Epidermal melanocyte (primary cell): ENCODE measurements at regions not wholly inside any gene's neighbourhood (a gene's known extent, or its start where the extent isn't known, plus 50 kb on each side); places are given as distances from the start of the nearest gene placed in this dataset.

Source experiments
- DNase-seq: peaks from one replicate; pipeline ENCODE4 v3.0.0; 2011; ENCODE audit warnings: low spot score; ENCODE audit not compliant: insufficient read length

DNA sequence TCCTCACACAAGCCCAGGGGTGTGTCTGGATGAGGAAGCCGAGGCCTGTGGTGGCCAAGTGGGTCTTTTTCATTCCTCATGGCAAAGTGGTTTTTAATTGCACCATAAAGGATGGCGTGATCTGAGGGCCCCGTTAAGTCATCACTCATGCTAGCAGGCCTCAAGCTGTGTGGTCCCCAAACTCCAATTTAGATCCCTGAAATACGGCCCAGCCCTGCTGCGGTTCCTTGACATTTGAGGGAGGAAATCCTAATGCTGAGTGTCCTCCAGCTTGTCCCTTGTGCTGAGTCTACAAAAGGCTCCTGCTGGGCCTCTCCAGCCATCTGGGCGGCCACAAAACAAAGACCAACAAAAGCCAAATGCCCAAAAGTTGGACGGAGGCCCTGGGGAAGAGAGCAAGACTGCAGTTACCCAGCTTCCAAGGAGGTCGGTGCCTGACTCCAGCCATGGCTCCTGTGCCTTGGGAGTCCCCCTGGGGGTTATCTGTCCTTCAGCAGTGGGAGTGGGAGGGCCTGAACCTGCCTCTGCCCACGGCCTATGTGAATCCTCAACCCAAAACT is 162.3 kb upstream of the PDE10A start:
- no peak for DNase-seq

DNA sequence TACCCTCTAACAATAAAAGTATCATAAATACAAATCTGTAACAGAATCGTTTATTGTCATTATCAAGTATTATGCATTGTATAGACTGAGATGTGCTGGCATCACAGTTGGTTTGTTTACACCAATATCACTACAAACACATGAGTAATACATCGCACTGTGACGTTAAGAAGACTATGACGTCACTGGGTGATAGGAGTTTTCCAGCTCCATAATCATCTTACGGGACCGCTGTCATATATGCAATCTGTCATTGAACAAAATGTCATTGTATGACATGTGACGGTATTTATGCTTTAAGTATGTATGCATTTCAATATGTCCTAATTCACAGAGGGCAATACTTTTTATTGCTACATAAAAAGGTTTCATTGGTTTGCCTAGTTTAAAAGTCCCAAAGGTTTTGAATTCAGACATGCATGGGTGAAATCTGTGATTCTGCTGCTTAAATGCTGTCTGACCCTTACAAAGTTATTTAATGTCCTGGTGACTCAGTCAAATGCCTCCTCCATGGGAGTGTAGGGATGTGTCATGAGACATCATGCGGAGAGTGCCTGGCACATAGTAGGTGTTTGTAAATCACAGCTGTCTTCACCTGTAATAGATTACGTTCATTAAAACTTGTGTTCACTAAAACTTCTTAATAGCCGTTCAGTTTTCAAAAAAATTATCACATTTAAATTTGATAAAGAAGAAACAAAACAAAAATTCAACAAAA is 160.7 kb upstream of the PDE10A start:
- DNase-seq = no peak

DNA sequence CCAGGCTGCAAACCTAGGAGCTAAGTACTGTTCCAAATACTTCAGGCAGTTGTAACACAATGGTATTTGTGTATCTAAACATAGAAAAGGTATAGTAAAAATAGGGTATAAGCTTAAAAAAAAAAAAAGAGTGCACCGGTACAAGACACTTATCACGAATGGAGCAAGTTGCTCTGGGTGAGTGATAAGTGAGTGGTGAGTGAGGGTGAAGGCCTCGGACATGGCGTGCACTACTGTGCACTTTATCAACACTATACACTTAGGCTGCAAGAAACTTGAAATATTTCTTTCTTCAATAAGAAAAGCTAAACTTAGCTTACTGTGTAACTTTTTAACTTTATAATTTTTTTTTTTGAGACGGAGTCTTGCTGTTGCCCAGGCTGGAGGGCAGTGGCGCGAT is 159.5 kb upstream of the PDE10A start:
- DNase-seq = no peak

DNA sequence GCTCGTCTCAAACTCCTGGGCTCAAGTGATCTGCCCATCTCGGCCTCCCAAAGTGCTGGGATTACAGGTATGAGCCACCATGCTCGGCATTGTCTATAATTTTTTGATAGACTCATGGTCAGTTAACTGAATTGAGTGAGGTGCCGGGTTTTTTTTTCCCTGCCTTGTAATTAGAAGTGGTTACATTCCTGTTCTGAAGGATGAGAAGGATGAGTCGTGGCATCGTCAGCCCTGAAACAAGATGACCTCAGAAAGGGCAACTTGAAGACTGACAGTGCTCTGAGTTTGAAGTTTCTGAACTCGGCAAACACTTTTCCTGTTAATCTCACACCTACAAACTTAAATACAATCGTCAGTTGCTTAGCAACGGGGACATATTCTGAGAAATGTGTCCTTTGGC is 158.7 kb upstream of the PDE10A start:
- DNase-seq = no peak

DNA sequence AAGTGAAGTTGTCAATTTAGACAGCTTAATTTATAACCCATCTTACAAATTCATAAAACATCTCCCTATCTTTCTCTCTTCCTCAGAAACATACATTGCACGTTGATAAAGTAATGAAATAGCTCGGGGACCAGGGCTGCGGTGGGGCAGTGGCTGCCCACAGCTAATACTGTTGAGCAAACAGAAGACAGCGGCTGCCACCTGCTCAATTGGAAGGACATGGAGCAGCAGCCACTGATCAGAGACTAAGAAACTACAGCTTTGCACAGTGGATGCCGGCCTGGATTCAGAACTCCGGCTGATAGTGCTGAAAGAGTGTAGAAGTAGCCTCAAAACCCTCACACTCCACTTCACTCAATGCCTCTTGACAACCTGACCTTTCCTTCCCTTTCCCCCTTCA is 157.9 kb upstream of the PDE10A start:
- DNase-seq = no peak

DNA sequence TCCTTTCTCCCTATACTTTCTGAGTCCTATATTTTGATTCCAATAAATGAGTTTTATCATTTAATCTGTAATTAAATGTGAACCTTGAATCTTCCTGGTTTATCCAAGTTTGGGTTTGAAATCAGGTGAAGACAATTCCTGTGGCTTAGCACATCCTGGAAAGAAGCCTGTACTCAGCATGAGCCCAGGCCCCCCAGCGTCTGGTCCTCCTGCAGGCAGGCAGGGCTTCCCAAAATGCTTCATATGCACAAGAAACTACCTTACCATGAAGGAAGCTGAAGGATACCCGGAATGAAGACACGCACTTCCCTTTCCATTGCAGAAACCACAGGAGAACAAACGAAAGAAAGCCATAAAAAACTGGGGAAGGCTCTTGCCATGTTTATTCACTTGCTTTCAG is 157.4 kb upstream of the PDE10A start:
- DNase-seq = no peak

DNA sequence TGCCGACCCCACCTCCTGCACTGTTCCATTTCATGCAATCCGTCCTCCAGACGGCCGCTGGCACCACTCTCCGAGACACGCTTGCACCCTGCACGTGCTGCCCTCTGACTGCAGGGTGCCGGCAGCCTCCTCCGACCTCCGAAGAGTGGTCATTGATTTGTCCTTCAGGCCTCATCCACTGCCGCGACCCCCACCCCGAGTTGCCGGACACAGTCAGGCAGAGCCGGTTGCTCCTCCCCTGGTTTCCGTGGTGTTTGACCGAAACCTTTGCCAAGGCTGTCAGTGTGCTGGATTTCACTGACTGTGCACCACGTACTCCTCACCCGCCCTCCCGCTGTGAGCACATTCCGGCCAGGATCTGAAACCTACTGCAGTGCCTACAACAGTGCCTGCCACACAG is 156.4 kb upstream of the PDE10A start:
- no peak for DNase-seq

DNA sequence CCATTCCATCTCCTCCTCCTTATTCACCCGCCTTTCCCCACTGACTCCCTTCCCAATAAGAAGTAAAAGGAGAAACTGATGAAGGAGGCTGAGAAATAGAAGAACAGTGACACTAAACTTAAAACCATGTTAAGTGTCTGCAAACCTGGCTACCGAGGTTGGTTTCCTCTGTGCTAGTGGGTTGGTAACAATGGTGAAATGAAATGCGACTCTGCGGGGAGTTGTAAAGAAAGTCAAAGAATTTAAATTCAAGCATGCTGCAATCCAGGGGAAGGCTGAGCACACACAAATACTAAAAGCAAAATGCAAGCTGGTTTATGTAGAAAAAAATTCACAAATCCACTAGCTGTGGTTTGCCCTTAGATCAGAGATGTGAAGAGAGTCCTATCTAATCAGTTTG is 155.2 kb upstream of the PDE10A start:
- DNase-seq = no peak

DNA sequence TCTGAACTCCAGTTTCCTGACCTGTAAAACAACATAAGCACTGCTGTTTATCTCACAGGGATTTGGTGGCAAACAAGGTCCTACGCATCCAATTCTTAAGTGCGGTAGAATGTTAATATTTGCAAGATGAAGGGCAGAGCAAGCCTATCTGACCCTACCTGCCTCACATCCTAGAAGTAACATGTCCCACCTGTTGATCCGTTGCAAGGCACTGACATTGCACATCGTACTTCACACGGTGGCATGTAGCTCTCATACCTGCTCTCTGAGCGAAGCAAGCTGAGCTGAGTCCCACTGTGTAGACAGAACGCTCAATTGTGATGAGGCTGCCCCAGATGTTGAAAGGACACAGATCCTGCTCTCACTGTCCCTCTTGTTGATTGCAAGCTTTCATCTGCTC is 154.7 kb upstream of the PDE10A start:
- DNase-seq = no peak

DNA sequence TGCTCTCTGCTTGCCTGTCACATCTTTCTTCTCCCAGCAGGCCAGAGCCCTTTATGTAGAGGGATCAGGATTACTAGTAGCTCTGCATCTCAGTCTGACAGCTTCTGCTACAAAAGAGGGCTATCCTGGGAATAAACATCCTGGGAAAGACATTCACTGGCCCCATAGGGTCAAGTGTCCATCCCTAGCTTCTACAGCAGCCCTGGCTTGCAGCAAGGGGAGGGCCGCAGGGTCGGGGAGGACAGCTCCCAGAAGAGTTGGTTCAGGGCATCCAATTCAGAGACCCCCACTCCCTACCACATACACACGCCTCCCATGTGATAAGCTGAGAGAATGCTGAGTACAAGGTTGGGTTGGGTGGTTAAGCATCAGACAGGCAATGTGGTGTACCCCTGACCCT is 154.1 kb upstream of the PDE10A start:
- no peak for DNase-seq

DNA sequence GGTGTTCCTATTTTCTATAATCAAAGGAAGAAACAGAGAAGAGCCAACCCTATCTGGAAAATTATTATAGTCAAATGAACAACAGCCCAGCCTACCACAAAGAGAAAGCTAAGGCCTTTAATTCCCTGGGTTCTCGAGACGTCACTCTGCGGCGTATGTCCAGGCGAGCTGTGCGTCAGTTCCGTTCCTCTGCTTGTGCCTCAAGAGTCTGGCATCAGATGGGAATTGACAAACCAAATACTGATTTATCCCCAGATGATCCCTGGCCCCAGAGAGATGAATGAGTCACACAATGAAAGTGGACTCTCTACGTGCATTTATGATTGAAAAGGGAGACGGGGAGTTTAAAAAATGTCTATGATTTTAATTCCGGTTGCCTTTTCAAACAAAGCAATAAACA is 151.6 kb upstream of the PDE10A start:
- no peak for DNase-seq

DNA sequence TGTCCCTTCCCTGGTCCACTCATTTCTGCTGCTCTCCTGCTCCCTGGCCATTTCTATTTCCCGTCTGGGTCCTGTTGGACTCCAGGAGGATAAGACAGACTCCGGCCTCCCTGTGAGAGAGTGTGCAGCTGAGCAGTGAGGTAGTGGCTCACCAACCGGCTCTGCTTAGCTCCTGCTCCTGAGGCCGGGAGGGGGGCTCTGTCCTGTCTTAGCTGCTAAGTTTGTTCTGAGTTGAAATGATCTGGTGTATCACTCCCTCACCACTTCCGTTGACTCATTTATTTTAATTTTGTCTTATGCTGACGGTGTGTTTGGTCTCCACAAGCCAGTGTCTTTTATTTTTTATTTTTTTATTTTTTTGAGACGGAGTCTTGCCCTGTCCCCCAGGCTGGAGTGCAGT is 148.5 kb upstream of the PDE10A start:
- DNase-seq = no peak

DNA sequence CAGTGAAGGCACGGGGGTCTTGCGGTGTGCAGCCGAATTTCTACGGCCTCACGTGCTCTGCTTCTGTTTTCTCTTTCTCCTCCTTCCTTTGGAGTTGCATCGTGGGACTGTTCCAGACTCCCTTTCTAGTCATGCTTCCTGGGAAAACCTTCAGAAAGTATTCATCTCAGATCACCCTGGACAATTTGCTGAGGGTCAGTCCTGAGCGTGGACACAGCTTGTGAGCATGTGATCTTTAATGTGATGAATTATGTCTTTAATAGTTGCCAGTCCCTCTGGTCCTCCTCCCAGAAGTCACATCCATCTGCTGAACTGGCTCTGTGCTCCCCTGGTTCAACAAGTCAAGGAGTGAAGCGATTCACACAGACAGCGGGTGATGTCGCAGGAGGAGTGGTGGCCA is 145.0 kb upstream of the PDE10A start:
- no peak for DNase-seq

DNA sequence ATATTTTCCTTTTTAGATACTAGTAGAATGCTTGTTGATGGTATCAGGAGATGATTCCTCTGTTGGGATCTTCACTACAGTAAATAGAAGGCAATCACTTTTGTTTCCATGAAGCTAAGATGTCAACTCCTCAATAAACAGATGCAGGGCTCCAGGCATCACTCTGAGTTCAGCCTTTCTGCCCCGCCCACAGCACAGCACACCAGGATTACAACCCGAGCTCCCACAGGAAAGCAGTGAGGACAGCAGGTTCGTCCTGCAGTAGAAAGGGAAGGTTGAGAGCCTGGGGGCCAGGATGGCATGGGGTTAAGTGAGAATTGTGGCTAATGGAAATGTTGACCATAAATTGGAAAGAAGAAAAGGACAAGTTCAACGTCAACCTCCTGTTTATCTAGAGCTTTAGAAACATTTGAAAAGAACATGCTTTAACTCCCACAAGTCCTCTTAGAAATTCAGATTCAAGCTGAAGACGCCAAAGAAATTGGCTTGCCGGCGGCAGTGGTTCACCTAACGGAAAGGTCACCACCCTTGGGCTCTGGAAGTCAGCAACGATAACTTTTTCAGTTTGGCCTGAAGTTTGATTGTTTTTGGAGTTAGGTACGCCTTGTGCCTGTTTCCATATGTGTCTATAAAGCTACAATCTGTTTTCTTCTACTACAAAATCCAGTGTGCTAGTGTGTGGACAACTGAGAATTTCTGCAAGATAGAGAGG is 144.4 kb upstream of the PDE10A start:
- no peak for DNase-seq

DNA sequence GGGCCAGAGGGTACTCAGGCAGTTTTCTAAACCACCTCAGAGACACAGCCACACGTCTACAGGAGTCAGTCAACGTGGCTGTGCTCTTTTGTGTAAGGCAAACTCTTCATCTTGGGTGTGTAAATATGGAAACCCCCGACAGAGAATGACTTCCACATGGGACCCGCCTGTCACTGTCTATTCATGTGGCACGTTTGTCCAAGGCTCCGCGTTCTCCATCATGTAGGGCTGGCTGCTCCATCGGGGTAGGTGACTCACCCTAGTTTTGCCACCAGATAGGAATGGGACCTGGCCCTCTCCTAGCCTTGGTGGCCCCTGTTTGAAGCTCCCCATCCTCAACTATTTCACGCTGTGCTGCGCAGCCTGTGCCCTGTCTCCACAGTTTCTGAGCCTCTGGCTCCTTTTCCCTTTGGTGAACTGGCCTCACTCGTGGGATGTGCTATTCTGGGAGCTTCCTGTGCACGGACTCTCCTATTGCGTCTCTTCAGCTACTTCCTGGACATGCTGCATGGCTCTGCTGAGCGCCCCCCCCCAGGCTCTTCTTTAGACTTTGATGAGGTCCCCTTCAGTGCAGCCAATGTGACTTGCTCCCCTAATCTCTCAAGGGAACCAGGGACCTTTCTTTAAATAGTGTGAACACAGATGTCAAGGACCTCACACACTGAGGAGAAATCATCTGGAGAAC is 143.2 kb upstream of the PDE10A start:
- DNase-seq = no peak

DNA sequence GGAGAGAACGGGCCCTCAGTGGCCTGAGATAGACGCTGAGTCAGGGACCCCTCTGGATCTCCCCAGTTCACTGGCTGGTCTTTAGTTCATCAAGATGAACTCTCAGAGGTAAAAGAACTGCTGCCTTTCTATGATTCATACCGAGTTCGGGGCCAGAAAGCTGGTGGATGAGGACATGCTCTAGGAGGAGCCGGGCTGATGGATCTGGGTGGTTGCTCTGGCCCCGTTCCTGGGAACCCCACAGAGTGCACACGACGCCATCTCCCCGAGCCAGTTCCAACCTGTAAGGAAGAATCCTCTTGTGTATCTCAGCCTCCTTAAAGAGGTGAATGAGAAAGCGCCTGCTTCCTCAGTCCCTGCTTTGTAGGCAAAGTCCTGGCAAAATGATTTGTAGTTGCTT is 142.6 kb upstream of the PDE10A start:
- no peak for DNase-seq

DNA sequence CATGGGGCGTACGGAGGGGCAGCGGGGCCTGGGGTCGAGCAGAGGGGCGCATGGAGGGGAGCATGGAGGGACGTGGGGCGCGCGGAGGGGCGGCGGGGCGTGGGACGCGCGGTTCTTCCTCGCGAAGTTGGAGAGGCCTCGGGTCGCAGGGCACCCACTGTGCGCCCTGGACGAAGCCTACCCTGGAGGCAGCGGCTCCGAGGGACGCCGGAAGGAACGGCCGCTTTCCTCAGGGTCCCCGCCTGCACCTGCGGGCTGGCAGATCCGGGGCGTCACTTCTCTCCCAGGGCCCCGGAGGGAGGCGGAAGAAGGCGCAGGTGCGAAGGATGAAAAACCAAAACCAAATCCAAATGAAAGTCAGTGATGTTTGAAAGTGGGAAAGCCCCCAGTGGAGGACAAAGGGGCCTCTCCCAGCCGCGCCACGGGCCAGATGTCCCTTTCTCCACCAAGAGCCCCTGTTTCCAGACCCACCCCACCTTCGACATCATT is 142.1 kb upstream of the PDE10A start:
- no peak for DNase-seq

DNA sequence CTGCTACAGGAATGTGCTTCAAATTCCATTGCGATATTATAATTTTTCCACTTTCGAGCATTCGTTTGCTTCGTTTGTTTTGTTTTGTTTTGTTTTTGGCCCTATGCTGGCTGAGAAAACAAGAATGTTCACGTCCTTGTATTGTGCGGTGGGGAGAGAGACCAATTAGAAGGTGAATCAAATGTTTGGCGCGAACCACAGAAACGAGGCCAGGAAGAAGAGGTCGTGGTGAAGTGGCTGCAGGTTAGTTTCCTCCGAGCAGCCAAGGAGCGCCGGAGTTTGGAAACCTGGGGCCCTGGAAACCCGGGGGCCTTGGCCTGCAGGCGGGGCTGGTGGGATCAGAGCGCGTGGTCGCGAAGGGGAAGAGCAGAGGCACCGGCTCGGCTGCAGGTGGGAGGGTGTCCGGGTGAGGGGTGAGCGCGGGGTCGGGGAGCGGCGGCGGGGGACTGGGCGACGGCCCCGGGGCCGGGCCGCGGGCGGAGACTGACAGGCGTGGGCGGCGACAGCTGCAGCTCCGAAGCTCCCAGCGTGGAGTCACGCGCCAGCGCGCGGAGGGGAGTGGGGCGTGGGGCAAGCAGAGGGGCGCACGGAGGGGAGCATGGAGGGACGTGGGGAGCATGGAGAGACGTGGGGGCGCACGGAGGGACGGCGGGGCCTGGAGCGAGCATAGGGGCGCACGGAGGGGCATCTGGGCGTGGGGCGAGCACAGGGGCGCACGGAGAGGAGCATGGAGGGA is 141.5 kb upstream of the PDE10A start:
- no peak for DNase-seq

DNA sequence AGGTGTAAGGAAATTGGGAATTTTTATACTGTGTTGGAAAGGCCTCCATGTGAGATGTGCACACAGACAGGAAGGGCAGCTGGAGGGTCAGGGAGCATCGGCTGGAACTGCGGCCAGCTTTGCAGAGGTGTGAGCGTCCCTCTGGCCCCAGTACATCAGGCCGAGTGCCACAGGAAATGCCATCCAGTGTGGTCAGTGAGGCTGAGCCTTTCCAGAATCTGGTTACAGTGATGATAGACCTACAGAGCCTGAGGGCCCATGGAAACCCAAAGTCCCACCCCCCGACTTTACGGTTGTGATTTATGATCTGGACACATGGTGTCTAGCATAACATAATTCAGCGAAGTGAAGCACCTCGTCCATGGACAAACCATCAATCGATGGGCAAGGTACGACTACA is 137.3 kb upstream of the PDE10A start:
- DNase-seq = no peak

DNA sequence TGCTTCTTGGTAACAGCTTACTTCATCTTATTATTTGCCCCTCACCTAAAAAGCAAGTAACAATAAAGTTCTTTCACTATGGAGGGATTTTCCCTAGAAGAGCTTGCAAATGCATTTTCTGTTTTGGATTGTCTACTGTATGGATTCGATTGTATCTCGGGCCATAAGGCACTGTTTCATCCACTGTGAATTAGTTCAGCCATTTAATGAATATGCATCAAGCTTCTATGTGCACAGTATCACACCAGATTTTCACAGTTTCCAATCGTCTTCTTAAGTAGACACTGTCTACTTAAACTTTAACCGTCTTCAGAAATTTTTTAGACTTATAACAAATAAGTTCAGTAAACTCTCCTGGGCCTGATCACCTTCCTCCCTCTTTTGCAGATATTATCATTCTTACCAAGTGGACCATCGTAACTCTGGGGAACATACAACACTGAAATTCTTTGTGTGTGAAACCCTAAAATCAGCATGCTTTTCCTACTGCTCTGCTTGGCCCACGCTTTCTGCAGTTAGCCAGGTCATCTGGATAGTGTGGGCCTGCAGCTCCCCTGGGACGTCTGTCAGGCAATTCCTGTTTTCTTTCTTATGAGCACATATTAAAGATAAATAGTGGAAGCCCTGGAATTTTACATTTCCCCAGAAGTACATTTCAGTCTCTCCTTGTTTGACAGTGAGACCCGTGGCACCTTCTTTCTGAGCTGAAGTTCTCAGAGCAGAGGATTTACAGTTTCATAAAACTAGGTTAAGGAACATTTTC is 136.5 kb upstream of the PDE10A start:
- DNase-seq = no peak

DNA sequence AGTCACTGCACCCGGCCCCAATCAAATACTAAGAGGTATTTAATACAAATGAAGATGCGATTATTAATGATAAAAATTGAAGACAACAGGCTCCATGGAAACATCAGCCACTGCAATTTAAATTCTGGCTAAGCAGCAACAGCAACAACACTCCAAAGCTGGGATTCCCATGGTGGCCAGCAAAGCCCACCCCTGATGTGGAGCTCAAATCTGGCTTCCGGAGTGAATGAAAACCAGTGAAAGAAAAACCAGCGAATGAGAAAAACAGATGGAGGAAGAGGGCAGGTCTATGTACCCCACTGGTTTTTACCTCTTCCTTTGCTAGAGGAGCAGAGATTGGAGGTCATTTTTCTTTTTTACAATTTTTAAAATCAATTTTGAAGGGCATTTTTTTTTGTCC is 135.9 kb upstream of the PDE10A start:
- no peak for DNase-seq
